ENCODE measurements at regions not wholly inside any gene's neighbourhood (a gene's known extent, or its start where the extent isn't known, plus 50 kb on each side); places are given as distances from the start of the nearest gene placed in this dataset.
A peak's percentile ranks its signal among the peaks of the same experiment; 100 is the strongest.
"Not testable (repeated sequence)": the region's sequence is repeated elsewhere in the genome, so short reads cannot be mapped to it uniquely, and the experiment has no call there.

DNA sequence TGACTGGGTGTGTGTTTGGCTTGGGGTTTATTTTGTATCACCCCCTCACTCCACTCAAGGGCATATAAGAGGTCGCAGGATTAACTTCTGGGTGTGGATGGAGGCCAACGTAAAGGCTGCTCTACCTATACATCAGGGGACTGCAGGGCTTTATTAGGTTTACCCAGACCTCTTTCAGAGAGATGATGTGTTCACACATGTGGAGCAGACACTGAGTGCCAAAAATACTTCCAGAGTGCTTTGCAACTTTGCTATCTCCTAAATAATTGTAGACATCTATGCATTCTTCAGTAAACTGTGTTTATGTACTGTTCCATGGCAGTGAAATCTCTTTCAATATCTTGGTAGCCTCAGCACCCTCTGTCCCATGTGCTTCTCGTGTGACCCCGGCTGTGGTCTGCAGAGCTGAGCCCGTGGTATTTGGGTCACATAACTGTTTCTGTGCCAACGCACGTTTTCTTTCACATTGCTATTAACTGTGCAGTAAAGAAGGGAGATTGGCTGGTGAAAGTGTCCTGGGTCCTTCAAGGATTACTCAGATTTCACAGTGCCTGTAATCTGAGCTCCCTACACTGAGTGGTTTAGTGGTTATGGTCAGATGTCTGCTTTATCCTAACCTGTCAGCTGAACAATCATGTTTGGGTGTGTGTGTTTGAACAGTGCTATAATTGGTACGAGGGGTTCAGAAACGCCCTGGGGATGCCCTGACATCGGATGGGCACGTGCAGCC, 208.1 kb downstream of the VAPA start:
- peak in 1 of 5 donors; percentile 20 for DNase-seq

DNA sequence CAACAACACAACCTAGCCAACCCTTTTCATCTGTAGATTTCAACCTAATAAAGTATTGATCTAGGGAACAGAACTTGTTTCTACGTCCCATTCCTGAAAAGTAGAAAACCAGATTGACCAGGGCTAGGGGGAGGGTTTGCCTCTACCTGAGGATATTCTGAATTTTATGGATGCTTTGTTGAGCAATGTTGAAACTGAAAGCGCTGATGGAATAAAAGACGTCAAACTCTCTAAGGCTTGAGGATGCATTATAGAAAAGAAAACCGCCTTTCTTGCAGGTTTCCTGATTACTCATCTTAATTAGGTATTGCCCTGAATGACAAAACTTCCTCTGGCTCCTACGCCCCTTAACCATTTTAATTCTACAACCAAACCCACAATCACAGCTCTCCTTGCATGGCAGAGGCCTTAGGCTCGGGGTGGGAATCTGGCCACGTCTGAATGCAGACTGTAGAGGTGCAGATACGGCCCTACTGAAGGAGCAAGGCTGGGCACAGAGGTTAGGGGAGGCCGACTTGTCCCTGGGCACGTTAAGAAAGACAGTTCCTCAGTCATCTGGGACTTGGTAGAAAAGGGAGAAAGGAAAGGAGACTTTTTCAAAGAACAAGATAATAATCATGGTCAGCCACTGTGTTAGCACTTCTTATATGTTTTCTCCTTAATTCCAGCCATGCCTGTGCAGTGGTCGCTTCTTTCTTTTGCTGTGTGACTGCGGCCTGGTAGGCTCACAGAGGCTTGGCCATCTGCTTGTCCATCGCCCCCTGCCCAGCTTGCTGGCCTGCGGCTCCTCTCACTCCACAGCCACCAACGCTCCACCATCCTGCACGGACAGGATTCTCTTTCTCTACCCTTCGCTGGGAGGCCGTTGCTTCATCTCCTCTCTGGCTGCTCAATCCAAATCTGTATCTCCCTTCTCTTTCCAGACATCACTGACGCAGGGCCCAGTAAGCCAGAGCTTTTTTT, 209.5 kb downstream of the VAPA start:
- peak in 1 of 5 donors; percentile 73 for DNase-seq

DNA sequence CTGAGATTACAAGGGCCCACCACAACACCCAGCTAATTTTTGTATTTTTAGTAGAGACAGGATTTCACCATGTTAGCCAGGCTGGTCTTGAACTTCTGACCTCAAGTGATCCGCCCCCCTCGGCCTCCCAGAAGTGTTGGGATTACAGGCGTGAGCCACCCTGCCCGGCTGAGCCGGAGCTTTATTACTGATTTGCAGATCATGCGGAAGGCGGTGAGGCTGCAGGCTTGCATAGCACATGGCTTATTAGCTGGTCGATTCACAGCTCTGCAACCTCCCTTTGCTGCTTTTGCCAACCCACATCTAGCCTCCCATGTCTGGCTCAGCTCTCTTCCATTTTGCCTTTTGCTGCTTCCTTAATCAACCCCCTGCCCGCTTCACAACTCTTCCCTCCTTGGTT, 210.3 kb downstream of the VAPA start:
- no peak for DNase-seq

DNA sequence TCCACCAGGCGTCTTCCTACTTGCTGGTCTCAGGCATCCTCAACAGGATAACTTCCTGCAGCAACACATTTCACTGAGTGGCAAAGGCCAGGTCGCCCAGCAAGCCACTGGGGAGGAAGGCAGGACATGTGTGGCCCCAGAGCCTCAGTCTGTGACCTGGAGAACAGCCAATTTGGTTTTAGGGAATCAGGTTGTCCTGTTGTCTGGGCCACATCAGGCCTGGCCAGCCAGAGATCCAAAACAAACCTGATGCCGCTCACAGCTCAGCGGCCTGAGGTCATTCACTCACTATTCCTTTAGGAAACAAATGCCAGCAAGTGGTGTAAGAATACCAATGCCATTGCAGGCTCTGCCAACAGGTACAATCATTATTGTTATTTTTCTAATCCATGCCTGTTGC, 210.7 kb downstream of the VAPA start:
- no peak for DNase-seq

DNA sequence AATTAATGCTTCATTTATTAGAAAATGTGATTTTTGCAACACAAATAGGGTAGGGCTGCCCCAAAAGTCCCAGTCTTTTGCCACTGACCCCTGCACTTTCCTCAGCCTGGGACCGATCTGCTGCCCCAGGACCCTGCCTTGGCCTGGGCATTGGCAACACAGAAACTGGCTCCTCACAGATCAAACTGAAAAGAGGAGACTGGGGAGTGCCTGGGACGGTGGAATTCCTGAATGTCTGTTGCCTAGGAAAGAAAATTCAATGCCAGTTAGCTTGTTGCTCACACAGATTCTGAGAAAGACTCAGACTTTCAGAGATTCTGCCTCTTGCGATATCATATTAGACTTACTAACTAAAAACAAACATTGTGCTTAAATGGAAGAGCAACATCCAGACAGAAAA, 211.2 kb downstream of the VAPA start:
- no peak for DNase-seq

DNA sequence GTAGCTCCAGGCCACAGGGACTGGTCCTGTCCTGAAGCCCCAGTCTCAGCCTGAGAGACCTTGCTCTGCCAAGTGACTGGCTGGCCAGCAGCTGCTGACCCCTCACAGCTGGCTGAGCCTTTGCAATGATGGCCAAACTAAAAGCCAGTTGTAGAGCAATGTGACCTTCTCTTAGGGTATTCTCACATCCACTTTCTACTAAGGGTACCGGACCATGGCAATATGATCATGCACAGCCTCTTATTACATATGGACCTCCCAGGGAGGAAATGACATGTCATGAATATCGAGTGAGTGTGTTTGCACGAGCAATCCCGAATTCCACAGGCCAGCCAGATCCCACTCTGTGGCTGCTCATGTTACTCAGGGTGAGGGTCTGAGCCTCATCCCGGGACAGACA, 213.9 kb downstream of the VAPA start:
- no peak for DNase-seq

DNA sequence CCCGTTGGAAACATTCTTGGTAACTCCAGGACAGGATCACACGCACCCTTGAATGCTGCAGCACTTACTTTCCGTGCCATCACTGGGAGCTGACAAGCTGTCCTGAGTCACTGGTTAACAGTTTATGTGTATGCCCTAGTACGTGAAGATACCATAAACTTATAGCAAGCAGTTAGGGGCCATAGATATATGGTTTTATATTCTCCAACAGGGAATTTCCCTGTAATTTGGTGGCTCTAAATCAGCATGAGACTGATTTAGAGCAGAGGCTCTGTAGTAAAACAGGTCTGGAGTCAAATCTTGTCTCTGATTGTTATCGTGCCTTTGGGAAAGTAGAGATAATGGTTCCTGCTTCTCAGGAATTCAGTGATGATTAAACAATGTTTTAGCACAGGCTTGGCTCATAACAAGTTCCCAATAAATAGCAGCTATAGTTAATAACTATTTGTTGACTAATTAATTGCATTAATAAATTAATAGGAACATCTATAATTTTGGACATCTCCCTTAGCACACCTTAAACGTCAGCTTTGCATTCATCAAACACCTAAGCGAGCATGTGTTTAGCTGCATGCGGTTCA, 215.2 kb downstream of the VAPA start:
- no peak for DNase-seq

DNA sequence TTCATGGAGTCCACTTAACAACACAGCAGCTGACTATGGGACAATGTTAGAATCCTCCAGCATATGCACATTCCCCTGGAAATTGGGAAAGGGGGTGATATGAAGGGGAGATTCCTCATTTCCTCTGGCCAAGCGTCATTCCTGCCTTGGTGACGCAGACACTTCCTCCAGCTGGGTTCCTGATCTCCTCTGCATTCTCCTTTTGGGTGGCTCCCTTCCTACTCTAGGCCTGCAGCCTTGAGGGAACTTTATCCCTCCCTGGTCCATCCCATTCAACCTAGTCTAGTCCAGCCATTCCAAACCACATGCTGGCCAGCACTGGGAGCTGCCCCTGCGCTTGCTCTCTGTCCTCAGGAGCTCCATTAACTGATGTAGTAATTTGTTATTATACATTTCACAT, 216.8 kb downstream of the VAPA start:
- no peak for DNase-seq

DNA sequence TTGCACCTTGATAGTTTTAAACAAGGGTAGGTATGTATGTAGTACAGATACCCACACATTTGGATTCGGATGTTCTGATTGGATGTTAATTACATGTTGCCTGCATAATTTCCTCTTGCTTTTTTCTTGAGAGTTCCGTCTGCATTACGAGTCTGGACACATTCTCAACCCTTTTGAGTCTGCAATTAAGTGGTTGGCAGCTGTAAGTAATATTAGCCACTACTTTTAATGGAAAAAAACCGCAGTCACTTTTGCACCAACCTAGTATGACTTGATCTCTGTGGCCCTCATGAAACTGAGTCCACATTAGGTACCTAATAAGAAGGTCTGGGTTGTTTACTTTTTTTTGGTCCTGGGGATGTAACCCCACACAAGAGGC, 217.3 kb downstream of the VAPA start:
- no peak for DNase-seq

DNA sequence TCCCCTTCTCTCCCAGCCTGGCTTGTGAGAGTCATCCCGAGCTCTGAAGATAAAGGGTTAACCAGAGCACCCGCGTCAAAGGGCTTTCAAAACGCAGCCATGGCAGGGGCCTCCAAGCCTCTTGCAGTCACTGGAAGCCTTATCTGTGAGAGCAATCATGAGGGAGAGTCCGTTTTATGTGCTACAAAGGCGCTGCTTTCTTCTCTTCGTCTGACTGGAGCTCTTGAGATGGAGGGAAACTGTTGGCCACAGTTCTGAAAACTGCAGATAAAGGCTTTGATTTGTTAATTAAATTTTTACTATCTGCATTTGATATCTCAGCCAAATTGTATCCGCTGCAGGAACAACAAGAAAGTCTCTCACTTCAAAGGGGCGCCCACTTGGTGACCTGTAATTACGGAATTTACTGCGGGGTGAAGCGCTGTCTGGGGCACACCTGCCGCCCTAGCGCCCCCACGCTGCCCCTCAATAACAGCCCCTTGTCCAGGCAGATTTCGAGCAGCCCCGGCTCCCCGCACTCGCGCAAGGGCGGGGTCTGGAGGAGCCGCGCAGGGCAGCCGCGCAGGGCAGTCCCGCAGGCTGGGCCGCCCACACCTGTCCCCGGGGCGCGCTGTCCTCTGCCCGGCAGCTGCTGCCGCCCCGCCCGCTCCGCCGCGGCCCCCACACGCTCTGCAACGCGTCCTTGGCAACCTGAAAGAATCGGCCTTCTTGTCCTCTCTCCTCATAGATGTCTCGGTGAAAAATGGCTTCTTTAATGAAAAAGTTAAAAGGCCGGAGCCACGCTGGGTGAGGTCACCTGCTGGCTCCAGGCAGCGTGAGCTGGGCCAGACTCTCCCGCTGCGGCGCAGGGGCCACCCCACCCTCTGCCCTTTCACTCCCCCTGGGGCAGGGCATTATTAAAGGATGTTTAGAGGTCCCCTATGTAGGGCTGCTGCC, 217.9 kb downstream of the VAPA start:
- no peak for DNase-seq

DNA sequence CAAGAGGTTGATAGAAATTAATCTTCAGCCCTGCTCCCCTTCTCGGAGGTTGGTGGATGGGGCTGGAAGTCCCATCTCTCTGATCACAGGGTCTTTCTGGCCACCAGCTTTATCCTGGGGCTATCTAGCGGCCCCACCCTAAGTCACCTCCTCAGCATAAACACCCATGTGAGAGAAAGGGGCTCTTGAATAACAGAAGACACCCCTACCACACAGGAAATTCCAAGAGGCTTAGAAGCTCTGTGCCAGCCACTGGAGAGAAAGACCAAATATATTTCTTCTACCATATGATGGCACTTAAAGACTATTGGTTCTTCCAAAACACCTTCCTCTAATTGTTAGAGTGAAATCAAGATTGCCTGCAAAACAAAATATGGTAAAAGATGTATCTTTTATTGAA, 219.7 kb downstream of the VAPA start:
- no peak for DNase-seq

DNA sequence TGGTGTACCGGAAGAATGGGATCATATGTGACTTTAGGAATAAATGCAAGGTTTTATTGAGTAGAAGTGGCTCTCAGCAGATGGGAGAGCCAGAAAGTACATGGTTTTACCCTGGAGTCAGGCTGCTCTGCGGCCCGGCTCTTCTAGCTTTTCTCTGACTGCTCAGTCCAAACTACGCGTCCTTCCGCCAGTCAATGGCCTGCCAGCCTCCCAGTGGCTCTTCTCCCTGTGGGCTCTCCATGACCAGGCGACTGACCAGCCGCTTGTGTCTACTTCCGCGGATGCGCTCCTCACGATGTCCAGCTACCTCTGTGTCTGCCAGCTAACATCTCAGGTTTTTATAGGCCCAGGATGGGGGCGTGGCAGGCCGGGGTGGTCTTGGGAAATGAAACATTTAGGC, 220.4 kb downstream of the VAPA start:
- DNase-seq, result no peak

DNA sequence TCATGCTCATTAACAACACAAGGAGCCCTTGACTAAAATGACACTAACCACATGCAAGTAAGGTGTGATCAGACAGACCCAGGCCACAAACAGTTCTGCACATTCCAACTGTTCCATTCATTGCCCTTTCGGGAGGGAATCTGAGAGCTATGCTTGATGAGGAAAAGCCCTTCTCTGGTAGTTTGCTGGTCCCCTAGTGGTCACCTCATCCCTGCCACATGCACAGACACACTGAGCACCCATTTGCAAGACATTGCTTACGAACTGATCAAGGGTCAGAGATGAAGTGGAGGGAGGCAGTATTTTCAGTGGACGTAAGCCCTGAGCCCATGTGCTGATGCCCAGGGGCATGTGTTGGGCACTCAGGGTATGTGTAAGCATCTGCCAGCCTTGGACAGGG, 220.9 kb downstream of the VAPA start:
- not testable (repeated sequence) for DNase-seq

DNA sequence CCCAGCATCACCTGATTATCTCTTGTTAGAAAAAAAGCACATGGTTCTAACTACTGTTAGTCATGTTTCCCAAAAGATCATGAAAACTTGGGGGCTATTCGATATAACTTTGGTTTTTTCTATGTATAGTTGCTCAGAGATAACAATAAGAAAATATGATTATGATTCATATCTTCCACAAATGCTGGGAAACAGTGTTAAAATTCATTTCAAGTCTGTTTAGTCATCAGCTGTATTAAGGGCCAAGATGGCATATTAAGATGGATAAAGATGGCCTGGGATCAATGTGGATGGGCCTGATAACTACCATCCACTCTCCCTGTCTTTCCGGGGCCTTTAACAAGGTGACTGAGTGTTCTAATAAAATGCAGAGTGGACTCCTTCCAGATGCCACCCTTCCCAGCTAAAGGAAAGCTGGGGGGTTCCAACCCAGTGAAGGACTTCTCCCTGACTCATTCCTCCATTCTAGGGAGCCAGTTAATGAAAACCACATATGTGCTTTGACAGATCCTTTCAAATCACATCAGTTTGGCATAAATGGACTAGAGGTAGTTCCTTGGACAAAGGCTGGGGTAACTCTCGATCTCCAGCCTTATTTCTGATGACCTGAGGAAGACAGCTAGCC, 221.6 kb downstream of the VAPA start:
- DNase-seq, result no peak

DNA sequence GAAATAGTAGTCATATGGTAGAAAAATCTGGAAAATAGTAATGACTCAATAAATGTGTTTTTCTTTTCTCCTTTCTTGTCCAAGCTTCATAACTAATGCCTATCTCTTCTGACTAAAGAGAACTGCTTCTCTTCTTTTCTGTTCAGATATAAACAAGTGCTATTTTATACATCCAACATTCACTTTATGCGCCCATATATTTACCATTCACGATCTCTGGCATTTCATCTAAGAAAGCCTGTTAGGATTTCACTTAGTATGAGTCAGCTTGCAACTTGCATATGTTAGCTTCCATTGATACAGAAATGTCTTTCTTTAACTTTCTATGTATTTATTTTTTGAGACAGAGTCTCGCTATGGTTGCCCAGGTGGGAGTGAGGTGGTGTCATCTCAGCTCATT, 224.9 kb downstream of the VAPA start:
- no peak for DNase-seq

DNA sequence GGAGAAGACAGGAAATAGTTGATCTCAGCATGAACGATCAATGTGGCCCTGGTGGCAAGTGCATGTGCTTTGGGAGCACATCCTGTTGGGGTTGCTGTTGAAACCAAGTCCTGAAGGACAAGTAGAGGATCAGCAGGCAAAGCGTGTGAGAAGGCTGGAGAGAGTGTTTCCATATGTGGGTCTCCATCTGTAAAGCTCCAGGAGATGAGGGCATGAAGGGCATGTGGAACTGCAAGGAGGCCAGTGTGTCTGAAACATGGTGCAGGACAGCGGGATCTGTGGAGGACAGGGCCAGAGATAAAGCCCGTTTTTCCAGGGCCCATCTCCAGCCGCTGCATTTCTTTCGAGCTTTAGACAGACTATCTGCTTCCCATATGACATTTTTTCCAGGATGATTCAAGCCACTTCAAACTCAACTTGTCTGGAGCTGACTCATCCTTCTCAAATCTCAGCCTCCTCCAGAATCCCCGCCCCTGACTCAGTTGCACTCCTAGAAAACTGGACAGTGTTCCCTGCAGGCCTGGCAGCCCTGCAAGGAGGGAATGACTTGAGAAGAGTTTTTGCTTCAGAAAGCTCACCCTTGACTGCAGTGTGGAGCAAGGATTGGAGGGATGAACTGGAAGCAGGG, 226.1 kb downstream of the VAPA start:
- DNase-seq, result no peak

DNA sequence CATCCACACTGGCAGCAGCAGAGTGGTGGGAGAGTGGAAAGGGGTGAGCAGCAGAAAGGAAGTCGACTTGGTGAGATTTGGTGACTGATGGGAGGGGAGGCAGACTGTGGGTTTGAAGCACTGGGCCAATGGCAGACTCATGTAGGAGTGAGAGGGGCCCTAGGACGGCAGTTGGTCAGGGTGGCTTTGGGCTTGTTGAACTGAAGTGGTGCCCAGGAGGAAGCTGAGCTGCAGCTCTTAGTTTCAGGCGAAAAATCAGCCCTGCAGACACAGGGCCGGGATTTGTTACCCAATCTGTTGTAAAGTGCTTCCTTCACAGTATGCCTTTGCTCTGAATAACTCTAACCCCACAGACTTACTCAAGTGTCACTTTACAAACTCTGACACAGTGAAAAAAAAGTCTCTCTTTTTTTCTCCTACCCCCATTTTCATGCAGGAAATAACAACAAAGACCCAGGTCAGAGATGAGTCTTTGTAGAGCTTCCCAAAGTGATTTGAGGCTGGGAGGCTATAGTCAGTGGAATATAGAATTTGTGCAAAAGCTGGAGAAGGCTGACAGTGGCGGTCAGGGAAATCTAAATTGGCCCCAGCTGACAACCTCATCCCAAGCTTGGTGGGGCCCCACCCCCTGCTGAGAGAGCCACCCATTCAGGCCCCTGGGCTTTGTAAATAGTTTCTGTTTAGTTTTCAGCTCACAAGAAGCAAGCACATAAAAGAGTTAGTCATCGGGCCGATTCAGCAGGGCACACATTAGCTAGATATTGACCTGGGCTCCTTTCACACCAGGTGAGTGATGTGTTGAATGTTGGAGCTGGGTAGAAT, 226.9 kb downstream of the VAPA start:
- no peak for DNase-seq

DNA sequence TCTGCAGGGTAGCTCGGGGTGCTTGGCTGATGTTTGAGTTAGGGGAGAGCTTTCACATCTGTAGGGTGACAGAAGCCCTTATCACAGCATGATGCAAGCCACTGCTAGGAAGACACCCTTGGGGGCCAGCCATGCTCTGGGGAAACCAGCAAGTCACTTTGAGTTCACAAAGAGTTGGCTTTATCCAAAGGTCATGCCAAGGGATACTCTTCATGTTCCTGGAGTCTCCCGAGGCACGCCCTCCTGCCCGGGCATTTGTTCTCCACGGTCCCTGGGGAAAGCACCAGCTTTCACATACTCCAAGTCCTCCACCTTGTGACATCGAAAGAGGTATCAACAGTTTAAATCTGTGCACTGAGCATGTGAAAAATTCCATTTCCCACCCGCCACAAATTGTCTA, 227.7 kb downstream of the VAPA start:
- no peak for DNase-seq

DNA sequence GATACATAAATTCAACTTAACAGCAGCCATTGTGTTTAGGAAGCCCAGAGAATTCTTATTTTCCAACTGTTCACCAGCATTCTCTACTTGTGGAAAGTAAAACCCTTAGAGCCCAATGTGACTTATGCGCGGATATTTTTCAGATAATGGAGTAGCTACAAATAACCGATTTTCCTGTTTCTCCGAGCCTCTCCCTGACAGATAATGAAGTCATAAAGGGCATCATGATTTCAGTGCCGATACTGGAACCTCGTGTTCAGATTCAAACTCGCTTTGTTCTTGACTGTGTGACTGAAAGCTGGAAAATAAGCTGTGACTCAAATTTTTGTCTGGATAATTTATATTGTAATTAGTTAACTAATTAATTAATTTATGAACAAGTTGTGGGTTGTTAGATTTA, 228.2 kb downstream of the VAPA start:
- DNase-seq, result no peak

DNA sequence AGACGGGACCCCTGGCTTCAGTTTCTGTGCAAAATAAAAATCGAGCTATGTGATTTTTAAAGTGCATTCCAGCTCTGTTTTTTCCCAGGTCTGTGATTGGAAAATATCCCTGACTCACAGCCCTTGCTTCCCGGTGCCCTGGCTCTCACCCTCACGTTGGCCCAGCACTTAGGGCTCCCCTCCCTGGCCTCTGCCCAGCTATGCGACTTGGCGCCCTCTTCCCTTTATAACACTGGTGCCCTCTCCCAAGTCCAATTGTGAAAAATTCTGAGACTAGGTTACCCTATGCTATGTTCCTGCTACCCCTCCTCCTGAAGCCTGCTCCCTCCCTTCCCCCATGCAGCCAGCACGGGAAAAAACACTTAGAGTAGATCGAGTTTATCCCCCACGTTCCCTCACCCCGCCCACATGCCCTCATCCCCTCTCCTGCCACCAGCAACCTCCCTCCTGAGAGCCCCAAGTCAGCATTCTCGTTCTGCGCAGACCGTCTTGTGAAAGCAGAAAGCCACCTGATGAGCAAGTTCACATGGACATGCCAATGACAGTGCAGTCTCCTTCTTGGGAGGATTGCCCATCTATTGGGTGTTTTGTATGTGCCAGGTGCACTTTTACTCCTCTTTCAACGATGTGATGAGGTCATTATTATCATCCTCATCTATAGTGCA, 228.8 kb downstream of the VAPA start:
- no peak for DNase-seq

Measured in T-helper 1 cell (primary cell).